ENCODE measurements at regions not wholly inside any gene's neighbourhood (a gene's known extent, or its start where the extent isn't known, plus 50 kb on each side); places are given as distances from the start of the nearest gene placed in this dataset.

DNA sequence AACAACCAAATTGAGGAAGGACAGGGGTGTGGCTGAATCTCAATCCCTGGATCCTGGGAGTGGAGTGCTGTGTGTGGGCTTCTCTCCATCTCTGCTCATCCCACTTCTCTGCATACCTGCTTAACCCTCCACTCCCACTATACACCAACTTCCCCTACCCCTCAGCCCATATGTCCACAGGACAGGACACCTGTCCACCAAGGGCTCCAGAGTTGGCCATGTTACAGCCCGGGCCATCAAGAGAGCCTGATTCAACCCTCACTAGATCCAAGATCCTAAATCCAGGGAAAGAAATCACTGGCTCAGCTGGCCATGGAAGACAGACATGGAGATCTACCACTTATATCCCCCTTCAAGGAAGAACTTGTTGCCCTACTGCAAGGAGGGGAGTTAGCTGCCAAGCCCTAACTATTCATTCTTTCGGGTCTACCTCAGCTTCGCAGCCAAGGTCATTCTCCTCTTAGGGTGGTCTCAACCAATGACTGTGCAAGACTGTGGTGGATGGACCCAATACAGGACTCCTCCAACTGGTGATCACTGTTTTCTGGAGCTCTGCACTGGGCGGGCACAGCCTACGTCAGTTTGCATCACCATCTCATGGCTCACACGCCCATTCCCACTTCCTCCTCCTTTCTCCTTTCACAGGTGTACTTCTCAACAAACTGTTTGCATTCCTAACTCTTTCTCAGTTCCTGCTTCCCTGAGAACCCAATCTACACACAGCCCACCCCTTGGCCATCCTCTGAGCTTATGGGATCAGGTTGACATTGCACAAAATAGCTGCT lies 53.7 kb upstream of the ZBTB43 start:
- no peaks in the 10 kb centered on the region for H3K36me3 Mint-ChIP-seq (ENCODE audit: insufficient read depth in 1 of 3, low read depth in 3 of 3)

More for the DNA sequence above, 53.7 kb upstream of the ZBTB43 start:
- Histone ChIP-seq H3T11ph (ENCODE audit: low read length) (no peak overlapping the region), H4K8ac (replicated peaks; ENCODE audit: insufficient read length, low read depth, low read length) (no peak overlapping the region), H3K23ac (ENCODE audit: insufficient read length, low read depth, low read length) (no peak overlapping the region), H3K4me1 (ENCODE audit: insufficient read depth, low read length) (no peaks in the 10 kb centered on the region), H2BK12ac (ENCODE audit: insufficient read length, low read depth, low read length) (no peak overlapping the region), H2AFZ (ENCODE audit: low read length) (no peak overlapping the region), H3K27ac (ENCODE audit: insufficient read length, low read depth, low read length) (no peak overlapping the region), H3K9ac (ENCODE audit: extremely low read depth, insufficient read length, low read length) (no peak overlapping the region), H3K18ac (ENCODE audit: insufficient read length, low read depth, low read length) (no peak overlapping the region), H3K4ac (ENCODE audit: low read depth, low read length) (no peak overlapping the region), H2BK120ac (ENCODE audit: low read depth, low read length, poor library complexity, severe bottlenecking) (no peak overlapping the region), H2BK5ac (ENCODE audit: insufficient read length, low read length) (no peak overlapping the region), H3K23me2 (ENCODE audit: insufficient read length, low read depth, low read length, poor library complexity, severe bottlenecking) (no peaks in the 10 kb centered on the region), H2BK20ac (ENCODE audit: low read depth, low read length, poor library complexity, severe bottlenecking) (no peak overlapping the region), H3K79me2 (ENCODE audit: insufficient read depth, low read length) (no peaks in the 10 kb centered on the region), H3K14ac (ENCODE audit: insufficient read depth, low read length) (no peak overlapping the region), H4K20me1 (ENCODE audit: control insufficient read depth, insufficient read depth, insufficient read length) (no peaks in the 10 kb centered on the region), H2BK15ac (ENCODE audit: low read depth, low read length) (no peak overlapping the region), H3K56ac (ENCODE audit: insufficient read length, low read depth, low read length) (no peak overlapping the region), H3K79me1 (ENCODE audit: insufficient read depth, low read depth, low read length, poor library complexity, severe bottlenecking) (no peaks in the 10 kb centered on the region), H3K27me3 (ENCODE audit: insufficient read depth, low read length) (no peaks in the 10 kb centered on the region), H2AK5ac (ENCODE audit: insufficient read length, low read length) (no peak overlapping the region), H4K91ac (ENCODE audit: insufficient read length, low read depth, low read length) (no peak overlapping the region), H4K5ac (ENCODE audit: insufficient read length, low read depth, low read length) (no peak overlapping the region), H3K9me3 (ENCODE audit: control insufficient read depth, low read depth, low read length) (no peaks in the 10 kb centered on the region), H3K4me2 (ENCODE audit: insufficient read depth, insufficient read length, low read length) (no peak overlapping the region)
- Mint-ChIP-seq H3K27ac (peak overlapping the region in 1 of 3 experiments; percentile 85; a peak in 1 of 7 replicates), H3K9me3 (no peaks in the 10 kb centered on the region), H3K4me3 (no peak overlapping the region), H3K4me1 (peaks cover 4 to 7% of the 10 kb centered on the region in 2 experiments), H3K27me3 (ENCODE audit: low read depth) (peaks cover 40% of the 10 kb centered on the region)
- TF ChIP-seq, protein P1, sequence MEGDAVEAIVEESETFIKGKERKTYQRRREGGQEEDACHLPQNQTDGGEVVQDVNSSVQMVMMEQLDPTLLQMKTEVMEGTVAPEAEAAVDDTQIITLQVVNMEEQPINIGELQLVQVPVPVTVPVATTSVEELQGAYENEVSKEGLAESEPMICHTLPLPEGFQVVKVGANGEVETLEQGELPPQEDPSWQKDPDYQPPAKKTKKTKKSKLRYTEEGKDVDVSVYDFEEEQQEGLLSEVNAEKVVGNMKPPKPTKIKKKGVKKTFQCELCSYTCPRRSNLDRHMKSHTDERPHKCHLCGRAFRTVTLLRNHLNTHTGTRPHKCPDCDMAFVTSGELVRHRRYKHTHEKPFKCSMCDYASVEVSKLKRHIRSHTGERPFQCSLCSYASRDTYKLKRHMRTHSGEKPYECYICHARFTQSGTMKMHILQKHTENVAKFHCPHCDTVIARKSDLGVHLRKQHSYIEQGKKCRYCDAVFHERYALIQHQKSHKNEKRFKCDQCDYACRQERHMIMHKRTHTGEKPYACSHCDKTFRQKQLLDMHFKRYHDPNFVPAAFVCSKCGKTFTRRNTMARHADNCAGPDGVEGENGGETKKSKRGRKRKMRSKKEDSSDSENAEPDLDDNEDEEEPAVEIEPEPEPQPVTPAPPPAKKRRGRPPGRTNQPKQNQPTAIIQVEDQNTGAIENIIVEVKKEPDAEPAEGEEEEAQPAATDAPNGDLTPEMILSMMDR (conservative IDR thresholded peaks at IDR 0.05), result no peak
- no CpG with 5 or more reads among the region's 6 CpGs for WGBS (ENCODE audit: extremely low coverage, insufficient read length, low lambda C conversion rate)
- no peak for DNase-seq
